IMR-90 (cell line): ENCODE measurements at regions not wholly inside any gene's neighbourhood (a gene's known extent, or its start where the extent isn't known, plus 50 kb on each side); places are given as distances from the start of the nearest gene placed in this dataset.
"Not testable (repeated sequence)": the region's sequence is repeated elsewhere in the genome, so short reads cannot be mapped to it uniquely, and the experiment has no call there.

Source experiments
- ATAC-seq: fragments of 200-7000 bp; cut with Tn5 transposase; 2 replicates; pipeline ENCODE4 v1.9.1; 2020; ENCODE audit warnings: low read depth, mild to moderate bottlenecking, moderate library complexity
- BruUV-seq: library from RNA; stranded (reverse); fragments of 400-500 nt; replicated peaks from 2 replicates; lab custom pipeline; 2021; lab: Mats Ljungman, UMichigan
- CTCF ChIA-PET: fragments of 300-600 bp; formaldehyde crosslinking; extraction: SDS; loops from one replicate; lab custom pipeline; 2021; ENCODE audit warnings: antibody characterized with exemption; lab: Yijun Ruan, JAX
- POLR2A ChIA-PET: fragments of 300-600 bp; sonication (Branson Sonifier 250); formaldehyde crosslinking; loops from one replicate; lab custom pipeline; 2022; ENCODE audit warnings: antibody characterized with exemption; ENCODE audit not compliant: unreplicated experiment; lab: Charles Lee
- DNase-seq: peaks from one replicate; pipeline ENCODE4 v3.0.0; 2013
- H2AFZ ChIP-seq: replicated peaks from 2 replicates; pipeline ENCODE3; 2013; ENCODE audit warnings: low read length, mild to moderate bottlenecking; ENCODE audit not compliant: poor library complexity
- H2AK5ac ChIP-seq: 2 replicates; pipeline ENCODE4 v1.6.1; 2013; ENCODE audit warnings: low read depth, low read length, inconsistent platforms
- H2AK9ac ChIP-seq: replicated peaks from 2 replicates; pipeline ENCODE3; 2013; ENCODE audit warnings: mild to moderate bottlenecking, low read depth, low read length, moderate library complexity; ENCODE audit not compliant: poor library complexity
- H2BK120ac ChIP-seq: 2 replicates; pipeline ENCODE4 v1.6.1; 2013; ENCODE audit warnings: low read depth, low read length, inconsistent platforms
- H2BK15ac ChIP-seq: 3 replicates; pipeline ENCODE4 v1.6.1; 2013; ENCODE audit warnings: low read depth, low read length, inconsistent platforms
- H2BK20ac ChIP-seq: 2 replicates; pipeline ENCODE4 v1.6.1; 2013; ENCODE audit warnings: low read depth, mild to moderate bottlenecking, inconsistent platforms, low read length, moderate library complexity
- H2BK5ac ChIP-seq: 2 replicates; pipeline ENCODE4 v1.6.1; 2013; ENCODE audit warnings: mild to moderate bottlenecking, low read depth, low read length, inconsistent platforms; ENCODE audit not compliant: poor library complexity, severe bottlenecking
- H3K14ac ChIP-seq: replicated peaks from 2 replicates; pipeline ENCODE4 v1.6.1; 2013; ENCODE audit warnings: low read depth, low read length, inconsistent platforms
- H3K18ac ChIP-seq: 2 replicates; pipeline ENCODE4 v1.6.1; 2013; ENCODE audit warnings: low read depth, low read length, control low read depth
- H3K23ac ChIP-seq: 2 replicates; pipeline ENCODE4 v1.6.1; 2013; ENCODE audit warnings: low read depth, low read length, inconsistent platforms
- H3K27ac ChIP-seq: 2 replicates; pipeline ENCODE4 v1.5.1; 2013; ENCODE audit warnings: mild to moderate bottlenecking, control low read depth, low read length; ENCODE audit not compliant: insufficient read depth
- H3K27me3 ChIP-seq: 2 replicates; pipeline ENCODE4 v1.6.1; 2013; ENCODE audit warnings: low read length; ENCODE audit not compliant: control insufficient read depth, insufficient read depth
- H3K36me3 ChIP-seq: 2 replicates; pipeline ENCODE4 v1.6.1; 2013; ENCODE audit warnings: low read length, mixed read lengths; ENCODE audit not compliant: control insufficient read depth, insufficient read depth
- H3K4ac ChIP-seq: 2 replicates; pipeline ENCODE4 v1.6.1; 2013; ENCODE audit warnings: low read depth, low read length, inconsistent platforms
- H3K4me1 ChIP-seq: 2 replicates; pipeline ENCODE4 v1.6.1; 2013; ENCODE audit warnings: low read length, mixed read lengths; ENCODE audit not compliant: control insufficient read depth, insufficient read depth
- H3K4me2 ChIP-seq: 2 replicates; pipeline ENCODE4 v1.6.1; 2013; ENCODE audit warnings: low read depth, mild to moderate bottlenecking, control low read depth, low read length, moderate library complexity
- H3K4me3 ChIP-seq: 2 replicates; pipeline ENCODE4 v1.5.1; 2013; ENCODE audit warnings: low read depth, mild to moderate bottlenecking, control low read depth, low read length, moderate library complexity; ENCODE audit not compliant: insufficient read depth
- H3K56ac ChIP-seq: 2 replicates; pipeline ENCODE4 v1.6.1; 2013; ENCODE audit warnings: low read length, inconsistent platforms; ENCODE audit not compliant: insufficient read depth; ENCODE audit errors: extremely low read depth
- H3K79me1 ChIP-seq, 2 experiments: 2 replicates each; pipeline ENCODE4 v1.6.1; 2013; ENCODE audit warnings: low read length in 2 of 2, inconsistent platforms in 1 of 2, low read depth in 1 of 2
- H3K9ac ChIP-seq: 2 replicates; pipeline ENCODE4 v1.6.1; 2013; ENCODE audit warnings: low read depth, low read length, control low read depth
- H3K9me1 ChIP-seq: 2 replicates; pipeline ENCODE4 v1.6.1; 2013; ENCODE audit warnings: low read length, inconsistent platforms; ENCODE audit not compliant: insufficient read depth
- H3K9me3 ChIP-seq: 2 replicates; pipeline ENCODE4 v1.6.1; 2013; ENCODE audit warnings: low read length; ENCODE audit not compliant: control insufficient read depth, insufficient read depth
- H4K20me1 ChIP-seq: 2 replicates; pipeline ENCODE4 v1.6.1; 2013; ENCODE audit warnings: low read length, inconsistent platforms; ENCODE audit not compliant: insufficient read depth
- H4K5ac ChIP-seq: 2 replicates; pipeline ENCODE4 v1.6.1; 2013; ENCODE audit warnings: mild to moderate bottlenecking, low read depth, low read length, control low read depth
- H4K8ac ChIP-seq, 2 experiments: 2 replicates each; pipeline ENCODE4 v1.6.1; 2013; ENCODE audit warnings: low read depth in 2 of 2, low read length in 2 of 2, control low read depth in 1 of 2, inconsistent platforms in 1 of 2
- H4K91ac ChIP-seq: 2 replicates; pipeline ENCODE4 v1.6.1; 2013; ENCODE audit warnings: low read depth, low read length, inconsistent platforms; ENCODE audit not compliant: insufficient read depth
- WGBS, 2 experiments: methylation state at CpG; one replicate each; pipeline versions ENCODE4 v1.1.5 to v1.1.7; 2013; ENCODE audit warnings: missing lambda C conversion rate in 2 of 2; ENCODE audit not compliant: insufficient read length in 1 of 2; ENCODE audit errors: extremely low coverage in 2 of 2; 5-methylcytosine and 5-hydroxymethylcytosine counted together
- dilution Hi-C: fragments of 300-500 bp; cut with HindIII; formaldehyde crosslinking; loops from one replicate; pipeline ENCODE4 v1.14.3; 2018; ENCODE audit warnings: low sequenced_read_pairs; ENCODE audit not compliant: unreplicated experiment
- in situ Hi-C: fragments of 300-500 bp; cut with MboI; formaldehyde crosslinking; loops from 3 replicates; pipeline ENCODE4 v1.14.3; 2019; ENCODE audit warnings: low sequenced_read_pairs, inconsistent platforms, mixed read lengths
- intact Hi-C: fragments of 100-400 bp; cut with micrococcal nuclease; formaldehyde crosslinking; loops from 2 replicates; pipeline ENCODE4 v1.10.0; 2022

- H3K56ac ChIP-seq, in situ Hi-C loops, H2AK9ac ChIP-seq, ATAC-seq, H3K23ac ChIP-seq, H3K27me3 ChIP-seq, H2BK20ac ChIP-seq, DNase-seq, H4K8ac ChIP-seq, H3K14ac ChIP-seq, H4K20me1 ChIP-seq, H4K91ac ChIP-seq, H2AFZ ChIP-seq, H3K79me1 ChIP-seq, H2BK15ac ChIP-seq, H3K9me1 ChIP-seq, H3K27ac ChIP-seq, H3K4me2 ChIP-seq, H3K9me3 ChIP-seq, intact Hi-C loops, H4K5ac ChIP-seq, BruUV-seq, H2BK5ac ChIP-seq, POLR2A ChIA-PET, dilution Hi-C loops, H3K4me1 ChIP-seq, H3K18ac ChIP-seq, H3K9ac ChIP-seq, H3K4ac ChIP-seq, CTCF ChIA-PET, H3K36me3 ChIP-seq, H2AK5ac ChIP-seq, H3K4me3 ChIP-seq, H2BK120ac ChIP-seq: not testable (repeated sequence)
- WGBS, 2 experiments = no CpG with 5 or more reads among the region's 22 CpGs
Observed at GRCh38 chr2:44067791-44068181, 72.0 kb upstream of the LRPPRC start.
